HEK293 (cell line): ENCODE measurements at regions not wholly inside any gene's neighbourhood (a gene's known extent, or its start where the extent isn't known, plus 50 kb on each side); places are given as distances from the start of the nearest gene placed in this dataset.

Experiments
- CTCF ChIA-PET: fragments of 350-600 bp; formaldehyde crosslinking; extraction: SDS; loops from one replicate; lab custom pipeline; 2021; ENCODE audit warnings: antibody characterized with exemption; lab: Yijun Ruan, JAX
- POLR2A ChIA-PET: fragments of 300-600 bp; formaldehyde crosslinking; extraction: SDS; loops from one replicate; lab custom pipeline; 2020; ENCODE audit warnings: antibody characterized with exemption, inconsistent platforms; lab: Yijun Ruan, JAX
- H3K27ac ChIP-seq: fragments of 200-500 bp; sonication (Bioruptor generic); 2 replicates; pipeline ENCODE4 v1.5.1; 2014; ENCODE audit warnings: low read depth, low read length, control low read depth, inconsistent platforms; ENCODE audit errors: extremely low read depth
- H3K36me3 ChIP-seq, 2 experiments: fragments of 200-500 bp in 1 of 2; sonication (Bioruptor generic) in 1 of 2; 1 replicate in 1 of 2; 2 replicates in 1 of 2; pipeline ENCODE4 v1.5.1; 2014 to 2017; ENCODE audit warnings: inconsistent platforms in 2 of 2, low read length in 2 of 2; ENCODE audit not compliant: control insufficient read depth in 2 of 2, insufficient read depth in 1 of 2
- H3K4me1 ChIP-seq: fragments of 200-500 bp; sonication (Bioruptor generic); 2 replicates; pipeline ENCODE4 v1.5.1; 2014; ENCODE audit warnings: mild to moderate bottlenecking, low read length, inconsistent platforms; ENCODE audit not compliant: control insufficient read depth, insufficient read depth
- H3K4me3 ChIP-seq: 2 replicates; pipeline ENCODE4 v1.5.1; 2011; ENCODE audit warnings: low read depth, mild to moderate bottlenecking, control low read depth, low read length, moderate library complexity
- H3K9me3 ChIP-seq: fragments of 200-500 bp; sonication (Bioruptor generic); 2 replicates; pipeline ENCODE4 v1.5.1; 2014; ENCODE audit warnings: low read depth, low read length, inconsistent platforms; ENCODE audit not compliant: control insufficient read depth, insufficient read depth
- BCL6B ChIP-seq: fragments of 450-650 bp; formaldehyde crosslinking; IDR thresholded peaks from 2 replicates; pipeline ENCODE4 v1.5.1; 2017; ENCODE audit warnings: missing biosample characterization, missing genetic modification characterization
- KLF1 ChIP-seq: fragments of 450-650 bp; formaldehyde crosslinking; IDR thresholded peaks from 2 replicates; pipeline ENCODE4 v1.5.1; 2016; ENCODE audit warnings: missing biosample characterization, missing genetic modification characterization
- OVOL3 ChIP-seq: fragments of 450-650 bp; formaldehyde crosslinking; IDR thresholded peaks from 2 replicates; pipeline ENCODE4 v1.5.1; 2016; ENCODE audit warnings: missing biosample characterization, missing genetic modification characterization
- PRDM1 ChIP-seq: fragments of 450-650 bp; formaldehyde crosslinking; IDR thresholded peaks from 2 replicates; pipeline ENCODE4; 2016; ENCODE audit warnings: missing biosample characterization, missing genetic modification characterization
- SCRT1 ChIP-seq: fragments of 450-650 bp; formaldehyde crosslinking; IDR thresholded peaks from 2 replicates; pipeline ENCODE4 v1.5.1; 2016; ENCODE audit warnings: missing biosample characterization, missing genetic modification characterization, borderline replicate concordance
- ZBTB6 ChIP-seq: fragments of 450-650 bp; formaldehyde crosslinking; IDR thresholded peaks from 2 replicates; pipeline ENCODE4 v1.5.1; 2017; ENCODE audit warnings: missing biosample characterization, missing genetic modification characterization
- ZFP41 ChIP-seq: fragments of 450-650 bp; formaldehyde crosslinking; IDR thresholded peaks from 2 replicates; pipeline ENCODE4 v1.5.1; 2016; ENCODE audit warnings: missing biosample characterization, missing genetic modification characterization, borderline replicate concordance
- ZNF138 ChIP-seq: fragments of 450-650 bp; formaldehyde crosslinking; IDR thresholded peaks from 2 replicates; pipeline ENCODE4 v1.5.1; 2016; ENCODE audit warnings: missing biosample characterization, missing genetic modification characterization, borderline replicate concordance
- ZNF175 ChIP-seq: fragments of 450-650 bp; formaldehyde crosslinking; IDR thresholded peaks from 2 replicates; pipeline ENCODE4 v1.5.1; 2016; ENCODE audit warnings: missing biosample characterization, missing genetic modification characterization
- ZNF248 ChIP-seq: fragments of 450-650 bp; formaldehyde crosslinking; IDR thresholded peaks from 2 replicates; pipeline ENCODE4 v1.5.1; 2017; ENCODE audit warnings: missing biosample characterization, missing genetic modification characterization
- ZNF26 ChIP-seq: fragments of 450-650 bp; formaldehyde crosslinking; IDR thresholded peaks from 2 replicates; pipeline ENCODE4 v1.5.1; 2016; ENCODE audit warnings: missing biosample characterization, missing genetic modification characterization
- ZNF335 ChIP-seq: fragments of 450-650 bp; formaldehyde crosslinking; conservative IDR thresholded peaks from 2 replicates; pipeline ENCODE4 v1.5.1; 2016; ENCODE audit warnings: missing biosample characterization, missing genetic modification characterization
- ZNF423 ChIP-seq: fragments of 450-650 bp; formaldehyde crosslinking; IDR thresholded peaks from 2 replicates; pipeline ENCODE4 v1.5.1; 2016; ENCODE audit warnings: missing biosample characterization, missing genetic modification characterization
- ZNF585B ChIP-seq: fragments of 450-650 bp; formaldehyde crosslinking; IDR thresholded peaks from 2 replicates; pipeline ENCODE4 v1.5.1; 2016; ENCODE audit warnings: missing biosample characterization, missing genetic modification characterization
- ZNF623 ChIP-seq: fragments of 450-650 bp; formaldehyde crosslinking; IDR thresholded peaks from 2 replicates; pipeline ENCODE4 v1.5.1; 2016; ENCODE audit warnings: missing biosample characterization, missing genetic modification characterization
- ZNF629 ChIP-seq: fragments of 450-650 bp; formaldehyde crosslinking; IDR thresholded peaks from 2 replicates; pipeline ENCODE4 v1.5.1; 2017; ENCODE audit warnings: missing biosample characterization, missing genetic modification characterization
- ZNF707 ChIP-seq: fragments of 450-650 bp; formaldehyde crosslinking; IDR thresholded peaks from 2 replicates; pipeline ENCODE4 v1.5.1; 2016; ENCODE audit warnings: missing biosample characterization, missing genetic modification characterization
- ZNF776 ChIP-seq: fragments of 450-650 bp; formaldehyde crosslinking; IDR thresholded peaks from 2 replicates; pipeline ENCODE4 v1.5.0; 2017; ENCODE audit warnings: missing biosample characterization, missing genetic modification characterization, borderline replicate concordance
- TF ChIP-seq, protein P1 (sequence below): fragments of 450-650 bp; IDR thresholded peaks from 2 replicates; pipeline ENCODE4 v1.5.1; 2018; ENCODE audit warnings: missing biosample characterization, mild to moderate bottlenecking, missing genetic modification characterization
- TF ChIP-seq, protein P2 (sequence below): fragments of 450-650 bp; formaldehyde crosslinking; IDR thresholded peaks from 2 replicates; pipeline ENCODE4 v1.5.1; 2017; ENCODE audit warnings: missing biosample characterization, missing genetic modification characterization

GRCh38 chr4:124417371-124417770 lies 295.2 kb downstream of the ANKRD50 start:
- no peak for TF ChIP-seq ZNF335 (tag by site-specific recombination)
- TF ChIP-seq ZNF707, result no peak
- TF ChIP-seq PRDM1 (tag by site-specific recombination), result no peak
- no peak for TF ChIP-seq ZNF248 (tag by site-specific recombination)
- TF ChIP-seq ZBTB6 (tag by site-specific recombination), result no peak
- TF ChIP-seq ZNF629 (tag by site-specific recombination), result no peak
- TF ChIP-seq, protein P1, sequence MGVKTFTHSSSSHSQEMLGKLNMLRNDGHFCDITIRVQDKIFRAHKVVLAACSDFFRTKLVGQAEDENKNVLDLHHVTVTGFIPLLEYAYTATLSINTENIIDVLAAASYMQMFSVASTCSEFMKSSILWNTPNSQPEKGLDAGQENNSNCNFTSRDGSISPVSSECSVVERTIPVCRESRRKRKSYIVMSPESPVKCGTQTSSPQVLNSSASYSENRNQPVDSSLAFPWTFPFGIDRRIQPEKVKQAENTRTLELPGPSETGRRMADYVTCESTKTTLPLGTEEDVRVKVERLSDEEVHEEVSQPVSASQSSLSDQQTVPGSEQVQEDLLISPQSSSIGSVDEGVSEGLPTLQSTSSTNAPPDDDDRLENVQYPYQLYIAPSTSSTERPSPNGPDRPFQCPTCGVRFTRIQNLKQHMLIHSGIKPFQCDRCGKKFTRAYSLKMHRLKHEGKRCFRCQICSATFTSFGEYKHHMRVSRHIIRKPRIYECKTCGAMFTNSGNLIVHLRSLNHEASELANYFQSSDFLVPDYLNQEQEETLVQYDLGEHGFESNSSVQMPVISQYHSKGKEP (tag by site-specific recombination), result no peak
- TF ChIP-seq ZNF423 (tag by site-specific recombination), result no peak
- TF ChIP-seq, protein P2, sequence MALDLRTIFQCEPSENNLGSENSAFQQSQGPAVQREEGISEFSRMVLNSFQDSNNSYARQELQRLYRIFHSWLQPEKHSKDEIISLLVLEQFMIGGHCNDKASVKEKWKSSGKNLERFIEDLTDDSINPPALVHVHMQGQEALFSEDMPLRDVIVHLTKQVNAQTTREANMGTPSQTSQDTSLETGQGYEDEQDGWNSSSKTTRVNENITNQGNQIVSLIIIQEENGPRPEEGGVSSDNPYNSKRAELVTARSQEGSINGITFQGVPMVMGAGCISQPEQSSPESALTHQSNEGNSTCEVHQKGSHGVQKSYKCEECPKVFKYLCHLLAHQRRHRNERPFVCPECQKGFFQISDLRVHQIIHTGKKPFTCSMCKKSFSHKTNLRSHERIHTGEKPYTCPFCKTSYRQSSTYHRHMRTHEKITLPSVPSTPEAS (tag by site-specific recombination), result no peak
- no peak for TF ChIP-seq ZNF585B
- no peak for TF ChIP-seq BCL6B (tag by site-specific recombination)
- TF ChIP-seq ZNF175 (tag by site-specific recombination), result no peak
- no peak for TF ChIP-seq ZNF26 (tag by site-specific recombination)
- no peaks in the 10 kb centered on the region for H3K36me3 ChIP-seq
- H3K9me3 ChIP-seq, result no peaks in the 10 kb centered on the region
- H3K27ac ChIP-seq, result no peak overlapping the region
- H3K4me3 ChIP-seq, result no peak overlapping the region
- ChIA-PET POLR2A (no interaction called here), CTCF (no interaction called here)
- no peaks in the 10 kb centered on the region for H3K4me1 ChIP-seq

DNA sequence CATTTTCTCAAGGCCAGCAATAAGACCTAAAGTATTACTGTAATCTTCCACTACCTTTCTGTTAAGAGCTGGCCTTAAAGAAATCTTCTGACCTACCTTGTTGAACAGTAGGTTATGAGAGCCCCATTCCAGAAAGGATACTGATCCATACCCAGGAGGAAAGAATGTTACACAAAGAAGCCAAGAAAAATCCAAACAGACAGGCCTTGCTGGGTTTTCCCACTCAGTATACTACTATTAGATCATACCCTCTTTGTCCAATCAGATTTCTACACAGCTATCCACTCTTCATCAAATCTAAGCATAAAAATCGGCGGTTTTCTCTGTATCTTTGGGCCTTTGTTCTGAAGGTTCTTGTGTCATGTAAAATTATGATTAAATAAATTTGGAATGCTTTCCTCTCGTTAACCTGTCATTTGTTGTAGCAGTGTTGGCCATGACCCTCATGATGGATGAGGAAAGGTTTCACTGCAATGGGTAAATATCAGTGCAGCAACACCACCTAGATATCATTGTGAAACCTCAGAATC lies 292.3 kb downstream of the ANKRD50 start:
- H3K27ac ChIP-seq, result no peak overlapping the region
- TF ChIP-seq ZFP41 (tag by site-specific recombination) (no peak), KLF1 (tag by site-specific recombination) (no peak), OVOL3 (tag by site-specific recombination) (no peak), ZNF776 (tag by site-specific recombination) (no peak), SCRT1 (tag by site-specific recombination) (no peak), ZNF623 (tag by site-specific recombination) (no peak), ZNF138 (tag by site-specific recombination) (no peak)
- TF ChIP-seq, all 188 proteins: peak for 0
- no peaks in the 10 kb centered on the region for H3K36me3 ChIP-seq
- no peak overlapping the region for H3K4me3 ChIP-seq
- H3K9me3 ChIP-seq, result no peaks in the 10 kb centered on the region
- ChIA-PET CTCF (no interaction called here), POLR2A (no interaction called here)
- no peaks in the 10 kb centered on the region for H3K4me1 ChIP-seq
